Activated naive CD8-positive, alpha-beta T cell treated with anti-CD3 and anti-CD28 coated beads, Interleukin-2, amount 10 ng/mL, durations not matched to agents 7 days and 5 days (primary cell): ENCODE measurements at regions not wholly inside any gene's neighbourhood (a gene's known extent, or its start where the extent isn't known, plus 50 kb on each side); places are given as distances from the start of the nearest gene placed in this dataset.

ENCODE experiments used
- ATAC-seq: fragments of 150-1000 bp; cut with Tn5 transposase; one replicate; pipeline ENCODE4 v1.10.0; 2021; ENCODE audit warnings: low read depth, moderate library complexity
- POLR2A ChIA-PET: fragments of 350-600 bp; sonication (Branson Sonifier 250); formaldehyde crosslinking; loops from one replicate; lab custom pipeline; 2021; ENCODE audit warnings: antibody characterized with exemption; lab: Charles Lee
- DNase-seq: peaks from one replicate; pipeline ENCODE4 v3.0.0; 2021
- H3K27ac Mint-ChIP-seq: one replicate; pipeline ENCODE4 v1.8.0; 2022; ENCODE audit warnings: mild to moderate bottlenecking, mixed read lengths
- H3K27me3 Mint-ChIP-seq: one replicate; pipeline ENCODE4 v1.8.0; 2022; ENCODE audit warnings: mild to moderate bottlenecking, moderate library complexity, mixed read lengths
- H3K36me3 Mint-ChIP-seq: one replicate; pipeline ENCODE4 v1.8.0; 2021; ENCODE audit warnings: mild to moderate bottlenecking, mixed read lengths
- H3K4me1 Mint-ChIP-seq: one replicate; pipeline ENCODE4 v1.8.0; 2021; ENCODE audit warnings: mixed read lengths
- H3K4me3 Mint-ChIP-seq: one replicate; pipeline ENCODE4 v1.8.0; 2022; ENCODE audit warnings: mild to moderate bottlenecking, moderate library complexity, mixed read lengths
- H3K9me3 Mint-ChIP-seq: one replicate; pipeline ENCODE4 v1.8.0; 2021; ENCODE audit warnings: mixed read lengths

GRCh38 chr2:160715428-160715827 is 221.8 kb upstream of the RBMS1 start:
- DNase-seq (no peak), ATAC-seq (no peak)
- POLR2A ChIA-PET, result no interaction called here
- Mint-ChIP-seq H3K27me3 (peaks cover 12% of the 10 kb centered on the region), H3K36me3 (no peaks in the 10 kb centered on the region), H3K4me3 (no peak overlapping the region), H3K27ac (no peak overlapping the region), H3K4me1 (peaks cover 3% of the 10 kb centered on the region), H3K9me3 (peaks cover 5% of the 10 kb centered on the region)

GRCh38 chr2:160719116-160719515 is 225.5 kb upstream of the RBMS1 start:
- DNase-seq, result no peak
- no peak overlapping the region for H3K4me3 Mint-ChIP-seq
- peaks cover 9% of the 10 kb centered on the region for H3K27me3 Mint-ChIP-seq
- H3K9me3 Mint-ChIP-seq, result peaks cover 3% of the 10 kb centered on the region
- POLR2A ChIA-PET, result interaction anchor here (0.7 kb wide), 1 partner anchor 290 kb away, joined by 3 read pairs; no protein-coding TSS in a partner anchor
- H3K27ac Mint-ChIP-seq, result no peak overlapping the region
- H3K36me3 Mint-ChIP-seq, result no peaks in the 10 kb centered on the region
- ATAC-seq, result no peak
- peaks cover 3% of the 10 kb centered on the region for H3K4me1 Mint-ChIP-seq

GRCh38 chr2:160720098-160720497 is 226.5 kb upstream of the RBMS1 start:
- DNase-seq (no peak), ATAC-seq (no peak)
- Mint-ChIP-seq H3K4me3 (no peak overlapping the region), H3K27me3 (peaks cover 9% of the 10 kb centered on the region), H3K9me3 (peaks cover 3% of the 10 kb centered on the region), H3K4me1 (peaks cover 3% of the 10 kb centered on the region), H3K36me3 (no peaks in the 10 kb centered on the region), H3K27ac (no peak overlapping the region)
- POLR2A ChIA-PET, result no interaction called here

DNA sequence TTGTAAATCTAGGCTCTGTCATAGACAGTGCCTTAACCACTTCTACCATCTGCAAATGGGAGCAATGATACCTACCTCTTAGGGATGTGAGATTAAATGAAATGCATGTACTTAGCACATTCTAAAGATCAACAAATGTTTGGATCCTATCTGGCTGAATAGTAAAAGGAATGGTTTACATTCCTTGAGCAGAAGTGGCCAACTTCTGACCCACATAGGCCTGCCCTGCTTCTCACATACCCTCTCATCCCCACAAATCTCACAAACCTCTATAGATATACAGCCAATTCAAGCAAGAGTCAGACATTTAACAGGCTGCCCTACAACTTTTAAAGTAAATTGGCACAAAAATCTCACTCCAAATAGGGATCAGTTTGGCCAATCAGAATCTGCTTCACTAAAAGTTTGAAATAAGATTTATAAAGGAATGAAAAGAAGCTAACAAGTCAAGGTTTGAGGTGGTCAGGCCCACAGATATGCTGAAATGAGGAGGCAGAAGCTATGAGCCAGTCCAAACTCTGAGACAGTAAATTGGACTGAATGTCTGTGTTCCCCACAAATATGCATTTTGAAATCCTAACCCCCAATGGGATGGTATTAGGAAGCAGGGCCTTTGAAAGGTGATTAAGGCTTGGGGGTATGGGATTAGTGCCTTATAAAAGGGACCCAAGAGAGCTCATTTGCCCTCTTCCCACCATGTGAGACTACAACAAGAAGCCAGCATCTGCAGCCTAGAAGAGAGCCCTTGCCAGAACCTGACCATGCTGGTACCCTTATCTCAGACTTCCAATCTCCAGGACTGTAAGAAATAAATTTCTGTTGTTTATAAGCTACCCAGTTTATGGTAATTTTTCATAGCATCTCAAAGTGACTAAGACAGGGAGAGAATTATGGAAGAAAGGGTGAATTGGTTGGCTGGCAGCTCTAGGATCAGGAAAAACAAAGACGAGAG is 227.8 kb upstream of the RBMS1 start:
- POLR2A ChIA-PET, result no interaction called here
- peaks cover 7% of the 10 kb centered on the region for H3K4me1 Mint-ChIP-seq
- no peaks in the 10 kb centered on the region for H3K36me3 Mint-ChIP-seq
- peaks cover 11% of the 10 kb centered on the region for H3K27me3 Mint-ChIP-seq
- no peak overlapping the region for H3K27ac Mint-ChIP-seq
- peaks cover 3% of the 10 kb centered on the region for H3K9me3 Mint-ChIP-seq
- DNase-seq, result no peak
- ATAC-seq, result no peak
- H3K4me3 Mint-ChIP-seq, result no peak overlapping the region

- POLR2A ChIA-PET, result no interaction called here
- Mint-ChIP-seq H3K27me3 (peaks cover 8% of the 10 kb centered on the region), H3K36me3 (peaks cover 4% of the 10 kb centered on the region), H3K27ac (no peak overlapping the region), H3K4me1 (peaks cover 9% of the 10 kb centered on the region), H3K9me3 (peaks cover 1% of the 10 kb centered on the region), H3K4me3 (no peak overlapping the region)
- no peak for ATAC-seq
- no peak for DNase-seq
These were observed 232.4 kb upstream of the RBMS1 start for GRCh38 chr2:160726046-160726445.

GRCh38 chr2:160730296-160730995 is 236.8 kb upstream of the RBMS1 start:
- POLR2A ChIA-PET, result no interaction called here
- no peak overlapping the region for H3K4me3 Mint-ChIP-seq
- peaks cover 10% of the 10 kb centered on the region for H3K27me3 Mint-ChIP-seq
- H3K27ac Mint-ChIP-seq, result no peak overlapping the region
- H3K4me1 Mint-ChIP-seq, result peaks cover 9% of the 10 kb centered on the region
- ATAC-seq (no peak), DNase-seq (no peak)
- peaks cover 6% of the 10 kb centered on the region for H3K36me3 Mint-ChIP-seq
- H3K9me3 Mint-ChIP-seq, result no peaks in the 10 kb centered on the region

DNA sequence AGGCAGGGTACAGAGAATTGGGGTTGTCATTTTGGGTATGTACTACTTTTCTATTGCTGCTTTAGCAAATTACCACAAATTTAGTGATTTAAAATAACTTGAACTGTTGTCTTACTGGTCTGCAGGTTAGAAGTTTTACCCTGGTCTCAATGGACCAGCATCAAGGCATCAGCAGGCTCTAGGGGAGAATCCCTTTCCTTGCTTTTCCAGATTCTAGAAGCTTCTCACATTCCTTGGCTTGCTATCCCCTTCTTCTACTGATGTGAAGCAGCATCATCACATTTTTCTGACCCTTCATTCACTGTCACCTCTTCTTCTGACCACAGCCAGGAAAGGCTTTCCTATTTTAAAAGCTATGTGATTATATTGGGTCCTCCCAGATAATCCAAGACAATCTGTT is 237.8 kb upstream of the RBMS1 start:
- Mint-ChIP-seq H3K4me1 (peaks cover 5% of the 10 kb centered on the region), H3K27ac (no peak overlapping the region), H3K4me3 (no peak overlapping the region), H3K36me3 (peaks cover 6% of the 10 kb centered on the region), H3K9me3 (no peaks in the 10 kb centered on the region), H3K27me3 (peaks cover 8% of the 10 kb centered on the region)
- DNase-seq, result no peak
- POLR2A ChIA-PET, result no interaction called here
- ATAC-seq, result no peak

DNA sequence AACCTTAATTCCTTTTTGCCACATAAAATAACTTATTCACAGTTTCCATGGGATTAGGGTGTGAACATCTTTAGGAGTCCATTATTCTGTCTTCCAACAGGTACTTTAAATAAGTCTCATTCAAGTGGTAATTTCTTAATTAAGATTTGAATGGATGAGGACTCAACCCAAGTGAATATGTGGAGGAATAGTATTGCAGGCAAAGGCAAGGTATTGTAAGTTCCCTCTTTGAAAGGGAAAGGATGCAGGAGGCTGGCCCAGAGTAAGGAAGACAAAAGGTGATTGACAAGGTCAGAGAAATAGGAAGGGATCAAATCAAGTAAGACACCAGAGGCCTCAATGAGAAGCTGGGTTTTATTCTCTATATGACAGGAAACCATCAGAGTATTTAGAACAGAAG is 238.2 kb upstream of the RBMS1 start:
- no peak overlapping the region for H3K27ac Mint-ChIP-seq
- POLR2A ChIA-PET, result no interaction called here

GRCh38 chr2:160735696-160736095 is 242.1 kb upstream of the RBMS1 start:
- POLR2A ChIA-PET, result no interaction called here
- H3K9me3 Mint-ChIP-seq, result no peaks in the 10 kb centered on the region
- no peak for DNase-seq
- peaks cover 3% of the 10 kb centered on the region for H3K4me1 Mint-ChIP-seq
- H3K27me3 Mint-ChIP-seq, result peaks cover 4% of the 10 kb centered on the region
- peaks cover 2% of the 10 kb centered on the region for H3K36me3 Mint-ChIP-seq
- no peak overlapping the region for H3K4me3 Mint-ChIP-seq
- no peak for ATAC-seq
- H3K27ac Mint-ChIP-seq, result no peak overlapping the region

More for the DNA sequence above, 238.2 kb upstream of the RBMS1 start:
- DNase-seq, result no peak
- Mint-ChIP-seq H3K4me3 (no peak overlapping the region), H3K36me3 (peaks cover 4% of the 10 kb centered on the region), H3K9me3 (no peaks in the 10 kb centered on the region), H3K4me1 (peaks cover 5% of the 10 kb centered on the region), H3K27me3 (peaks cover 8% of the 10 kb centered on the region)
- no peak for ATAC-seq

- ATAC-seq (no peak), DNase-seq (no peak)
- H3K4me1 Mint-ChIP-seq, result peaks cover 3% of the 10 kb centered on the region
- no peak overlapping the region for H3K4me3 Mint-ChIP-seq
- no peak overlapping the region for H3K27ac Mint-ChIP-seq
- peaks cover 4% of the 10 kb centered on the region for H3K27me3 Mint-ChIP-seq
- H3K9me3 Mint-ChIP-seq, result no peaks in the 10 kb centered on the region
- POLR2A ChIA-PET, result no interaction called here
- H3K36me3 Mint-ChIP-seq, result peaks cover 2% of the 10 kb centered on the region
These were observed 242.8 kb upstream of the RBMS1 start for GRCh38 chr2:160736148-160737028.

DNA sequence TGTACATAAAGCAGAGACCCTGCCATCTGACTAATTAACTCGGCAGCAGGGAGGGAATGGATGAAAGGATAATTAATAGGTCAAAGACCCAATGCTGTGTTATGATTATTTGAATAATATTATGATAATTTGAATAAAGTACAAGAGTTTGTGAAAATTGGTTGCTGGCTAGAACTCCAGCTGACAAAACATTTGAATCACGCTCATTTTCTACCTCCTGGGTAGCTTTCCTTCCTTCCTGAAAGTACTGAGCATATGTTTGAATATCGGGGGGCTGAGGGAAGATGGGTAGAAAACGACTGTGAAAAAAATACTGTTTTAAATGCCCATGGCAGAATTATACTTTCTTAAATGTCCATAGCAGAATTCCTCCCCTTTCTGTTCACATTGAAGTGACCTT is 243.6 kb upstream of the RBMS1 start:
- no peak for DNase-seq
- Mint-ChIP-seq H3K9me3 (no peaks in the 10 kb centered on the region), H3K36me3 (peaks cover 2% of the 10 kb centered on the region), H3K27me3 (peaks cover 4% of the 10 kb centered on the region), H3K4me3 (no peak overlapping the region), H3K4me1 (peaks cover 3% of the 10 kb centered on the region), H3K27ac (no peak overlapping the region)
- ATAC-seq, result no peak
- POLR2A ChIA-PET, result no interaction called here

GRCh38 chr2:160741271-160741670 is 247.7 kb upstream of the RBMS1 start:
- no peak for ATAC-seq

GRCh38 chr2:160741815-160742214 is 248.2 kb upstream of the RBMS1 start:
- Mint-ChIP-seq H3K27me3 (peaks cover 4% of the 10 kb centered on the region), H3K4me1 (no peaks in the 10 kb centered on the region), H3K36me3 (no peaks in the 10 kb centered on the region), H3K27ac (no peak overlapping the region), H3K4me3 (no peak overlapping the region), H3K9me3 (no peaks in the 10 kb centered on the region)
- ATAC-seq (no peak), DNase-seq (no peak)
- POLR2A ChIA-PET, result interaction anchor here (0.6 kb wide), 1 partner anchor 136 kb away, joined by 4 read pairs; no protein-coding TSS in a partner anchor

More at GRCh38 chr2:160741271-160741670, 247.7 kb upstream of the RBMS1 start:
- no peak overlapping the region for H3K4me3 Mint-ChIP-seq
- H3K4me1 Mint-ChIP-seq, result no peaks in the 10 kb centered on the region
- peaks cover 5% of the 10 kb centered on the region for H3K27me3 Mint-ChIP-seq
- no peaks in the 10 kb centered on the region for H3K9me3 Mint-ChIP-seq
- no peak for DNase-seq
- POLR2A ChIA-PET, result interaction anchor here (0.6 kb wide), 1 partner anchor 135 kb away, joined by 4 read pairs; no protein-coding TSS in a partner anchor
- H3K27ac Mint-ChIP-seq, result no peak overlapping the region
- no peaks in the 10 kb centered on the region for H3K36me3 Mint-ChIP-seq
